SK-N-SH treated with all-trans-retinoic acid at 6 μM for 48 hours (cell line): ENCODE measurements at regions not wholly inside any gene's neighbourhood (a gene's known extent, or its start where the extent isn't known, plus 50 kb on each side); places are given as distances from the start of the nearest gene placed in this dataset.
"Not testable (repeated sequence)": the region's sequence is repeated elsewhere in the genome, so short reads cannot be mapped to it uniquely, and the experiment has no call there.

Experiments
- ATAC-seq: fragments of 200-7000 bp; cut with Tn5 transposase; 3 replicates; pipeline ENCODE4 v1.9.1; 2020; ENCODE audit warnings: mild to moderate bottlenecking, moderate library complexity
- ARNTL ChIP-seq: fragments of 450-650 bp; formaldehyde crosslinking; IDR thresholded peaks from 2 replicates; pipeline ENCODE4 v1.5.0; 2020; ENCODE audit warnings: low read depth, mild to moderate bottlenecking, moderate library complexity, borderline replicate concordance
- BACH2 ChIP-seq: fragments of 250-450 bp; sonication (Bioruptor Pico); IDR thresholded peaks from 2 replicates; pipeline ENCODE4 v1.9.0; 2021; ENCODE audit warnings: mild to moderate bottlenecking, borderline replicate concordance
- CREB5 ChIP-seq: fragments of 250-450 bp; sonication (Bioruptor Pico); IDR thresholded peaks from 2 replicates; pipeline ENCODE4 v1.5.1; 2020; ENCODE audit warnings: low read depth, mild to moderate bottlenecking, moderate library complexity
- ISL1 ChIP-seq: fragments of 250-450 bp; sonication (Bioruptor Pico); IDR thresholded peaks from 2 replicates; pipeline ENCODE4 v2.1.2; 2022; ENCODE audit warnings: mild to moderate bottlenecking, moderate library complexity
- POU6F1 ChIP-seq: fragments of 250-450 bp; sonication (Bioruptor Pico); IDR thresholded peaks from 2 replicates; pipeline ENCODE4 v1.8.0; 2021; ENCODE audit warnings: low read depth, mild to moderate bottlenecking, moderate library complexity, borderline replicate concordance
- PPARA ChIP-seq: fragments of 250-450 bp; sonication (Bioruptor Pico); IDR thresholded peaks from 2 replicates; pipeline ENCODE4 v1.5.0; 2020; ENCODE audit warnings: mild to moderate bottlenecking, borderline replicate concordance
- RARB ChIP-seq: fragments of 250-450 bp; sonication (Bioruptor Pico); IDR thresholded peaks from 2 replicates; pipeline ENCODE4 v1.8.0; 2021; ENCODE audit warnings: mild to moderate bottlenecking, moderate library complexity
- SNAI2 ChIP-seq: fragments of 250-450 bp; sonication (Bioruptor Pico); IDR thresholded peaks from 2 replicates; pipeline ENCODE4 v1.5.0; 2020; ENCODE audit warnings: mild to moderate bottlenecking, moderate library complexity
- TCF4 ChIP-seq: fragments of 250-450 bp; sonication (Bioruptor Pico); IDR thresholded peaks from 2 replicates; pipeline ENCODE4 v1.8.0; 2021; ENCODE audit warnings: mild to moderate bottlenecking, moderate library complexity, borderline replicate concordance
- ZC3H10 ChIP-seq: fragments of 250-450 bp; sonication (Bioruptor Pico); IDR thresholded peaks from 2 replicates; pipeline ENCODE4 v1.5.1; 2021; ENCODE audit warnings: mild to moderate bottlenecking, moderate library complexity
- ZFP3 ChIP-seq: fragments of 250-450 bp; sonication (Bioruptor Pico); IDR thresholded peaks from 2 replicates; pipeline ENCODE4 v1.5.0; 2020; ENCODE audit warnings: mild to moderate bottlenecking, moderate library complexity
- ZFP30 ChIP-seq: fragments of 450-650 bp; formaldehyde crosslinking; IDR thresholded peaks from 2 replicates; pipeline ENCODE4 v1.5.0; 2022; ENCODE audit warnings: mild to moderate bottlenecking, moderate library complexity
- ZNF565 ChIP-seq: fragments of 450-650 bp; formaldehyde crosslinking; conservative IDR thresholded peaks from 2 replicates; pipeline ENCODE4 v1.5.0; 2020; ENCODE audit warnings: low read depth, mild to moderate bottlenecking, moderate library complexity
- ZNF70 ChIP-seq: fragments of 450-650 bp; formaldehyde crosslinking; IDR thresholded peaks from 2 replicates; pipeline ENCODE4 v1.5.0; 2020; ENCODE audit warnings: mild to moderate bottlenecking, moderate library complexity
- ZNF8 ChIP-seq: fragments of 450-650 bp; formaldehyde crosslinking; IDR thresholded peaks from 2 replicates; pipeline ENCODE4 v1.5.0; 2020; ENCODE audit warnings: mild to moderate bottlenecking, moderate library complexity
- TF ChIP-seq, protein P1 (sequence below): fragments of 250-450 bp; sonication (Bioruptor Pico); IDR thresholded peaks from 2 replicates; pipeline ENCODE4 v1.5.0; 2020; ENCODE audit warnings: mild to moderate bottlenecking, moderate library complexity
- TF ChIP-seq, protein P2 (sequence below): fragments of 250-450 bp; sonication (Bioruptor Pico); IDR thresholded peaks from 2 replicates; pipeline ENCODE4 v1.5.1; 2021; ENCODE audit warnings: mild to moderate bottlenecking, moderate library complexity
- TF ChIP-seq, protein P3 (sequence below): fragments of 250-450 bp; sonication (Bioruptor Pico); IDR thresholded peaks from 2 replicates; pipeline ENCODE4 v1.8.0; 2020; ENCODE audit warnings: mild to moderate bottlenecking, moderate library complexity, borderline replicate concordance

DNA sequence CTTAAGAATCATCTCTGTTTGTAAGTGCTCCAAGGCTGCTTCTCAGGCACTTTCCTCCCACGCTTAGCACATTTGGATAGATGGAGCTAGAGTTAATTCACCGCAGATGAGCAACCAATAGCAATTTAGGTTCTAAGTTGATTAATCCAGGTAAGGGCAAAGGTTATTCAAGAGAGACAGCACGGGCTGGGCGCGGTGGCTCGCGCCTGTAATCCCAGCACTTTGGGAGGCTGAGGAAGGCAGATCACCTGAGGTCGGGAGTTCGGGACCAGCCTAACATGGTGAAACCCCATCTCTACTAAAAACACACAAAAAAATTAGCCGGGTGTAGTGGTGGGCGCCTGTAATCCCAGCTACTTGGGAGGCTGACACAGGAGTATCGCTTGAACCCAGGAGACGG lies 54.5 kb upstream of the UNC13C start:
- not testable (repeated sequence) for ATAC-seq

DNA sequence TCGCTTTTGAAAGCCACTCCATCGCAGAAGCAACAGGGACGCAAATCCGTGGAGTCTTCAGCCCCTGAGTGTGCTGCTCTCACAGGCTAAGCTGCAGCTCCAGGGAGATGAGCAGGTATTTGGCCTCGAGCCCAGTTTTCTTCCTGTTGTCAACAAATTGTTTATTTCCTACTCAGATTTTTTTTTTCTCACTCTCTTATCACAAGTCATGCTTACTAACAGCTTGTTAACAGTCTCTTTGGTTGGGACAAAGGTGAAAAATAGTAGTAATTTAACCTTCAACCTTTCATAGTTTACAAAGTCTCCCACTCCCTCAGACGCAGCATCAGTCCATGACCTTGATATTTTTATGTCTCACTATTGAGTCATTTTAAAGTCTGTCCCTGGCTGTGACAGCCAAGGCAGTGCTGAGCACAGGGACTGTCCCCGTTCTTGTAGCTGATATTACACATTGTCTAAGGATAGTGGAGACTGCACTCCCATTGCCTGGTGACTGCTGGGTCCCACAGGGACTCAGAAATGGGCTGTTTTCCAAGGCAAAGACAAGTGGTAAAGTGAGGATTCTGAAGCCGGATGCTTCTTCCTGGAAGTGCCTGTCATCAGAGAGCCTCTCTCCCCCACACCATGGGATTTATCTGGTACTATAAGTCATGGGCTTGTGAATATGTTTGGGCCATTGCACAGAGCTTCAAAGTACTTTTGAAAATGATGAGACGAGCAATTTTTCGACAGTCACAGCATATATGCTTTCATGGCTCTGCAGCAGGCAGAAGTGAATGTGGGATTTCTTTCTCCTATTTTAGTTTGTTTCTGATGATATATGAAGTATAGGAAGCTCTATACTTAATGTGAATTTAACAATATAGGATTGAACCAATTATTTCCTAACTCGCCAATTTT lies 59.8 kb upstream of the UNC13C start:
- no peak for ATAC-seq
- TF ChIP-seq BACH2 (no peak), RARB (CRISPR knock-in tag) (no peak), ZFP3 (CRISPR knock-in tag) (no peak), ZNF565 (CRISPR knock-in tag) (no peak), ZC3H10 (no peak), ISL1 (no peak), ARNTL (no peak), TCF4 (no peak), ZFP30 (CRISPR knock-in tag) (no peak), ZNF70 (no peak), CREB5 (no peak), ZNF8 (CRISPR knock-in tag) (no peak), POU6F1 (CRISPR knock-in tag) (no peak), PPARA (CRISPR knock-in tag) (no peak)
- TF ChIP-seq, protein P1, sequence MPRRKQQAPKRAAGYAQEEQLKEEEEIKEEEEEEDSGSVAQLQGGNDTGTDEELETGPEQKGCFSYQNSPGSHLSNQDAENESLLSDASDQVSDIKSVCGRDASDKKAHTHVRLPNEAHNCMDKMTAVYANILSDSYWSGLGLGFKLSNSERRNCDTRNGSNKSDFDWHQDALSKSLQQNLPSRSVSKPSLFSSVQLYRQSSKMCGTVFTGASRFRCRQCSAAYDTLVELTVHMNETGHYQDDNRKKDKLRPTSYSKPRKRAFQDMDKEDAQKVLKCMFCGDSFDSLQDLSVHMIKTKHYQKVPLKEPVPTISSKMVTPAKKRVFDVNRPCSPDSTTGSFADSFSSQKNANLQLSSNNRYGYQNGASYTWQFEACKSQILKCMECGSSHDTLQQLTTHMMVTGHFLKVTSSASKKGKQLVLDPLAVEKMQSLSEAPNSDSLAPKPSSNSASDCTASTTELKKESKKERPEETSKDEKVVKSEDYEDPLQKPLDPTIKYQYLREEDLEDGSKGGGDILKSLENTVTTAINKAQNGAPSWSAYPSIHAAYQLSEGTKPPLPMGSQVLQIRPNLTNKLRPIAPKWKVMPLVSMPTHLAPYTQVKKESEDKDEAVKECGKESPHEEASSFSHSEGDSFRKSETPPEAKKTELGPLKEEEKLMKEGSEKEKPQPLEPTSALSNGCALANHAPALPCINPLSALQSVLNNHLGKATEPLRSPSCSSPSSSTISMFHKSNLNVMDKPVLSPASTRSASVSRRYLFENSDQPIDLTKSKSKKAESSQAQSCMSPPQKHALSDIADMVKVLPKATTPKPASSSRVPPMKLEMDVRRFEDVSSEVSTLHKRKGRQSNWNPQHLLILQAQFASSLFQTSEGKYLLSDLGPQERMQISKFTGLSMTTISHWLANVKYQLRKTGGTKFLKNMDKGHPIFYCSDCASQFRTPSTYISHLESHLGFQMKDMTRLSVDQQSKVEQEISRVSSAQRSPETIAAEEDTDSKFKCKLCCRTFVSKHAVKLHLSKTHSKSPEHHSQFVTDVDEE (CRISPR knock-in tag) = no peak
- TF ChIP-seq, protein P2, sequence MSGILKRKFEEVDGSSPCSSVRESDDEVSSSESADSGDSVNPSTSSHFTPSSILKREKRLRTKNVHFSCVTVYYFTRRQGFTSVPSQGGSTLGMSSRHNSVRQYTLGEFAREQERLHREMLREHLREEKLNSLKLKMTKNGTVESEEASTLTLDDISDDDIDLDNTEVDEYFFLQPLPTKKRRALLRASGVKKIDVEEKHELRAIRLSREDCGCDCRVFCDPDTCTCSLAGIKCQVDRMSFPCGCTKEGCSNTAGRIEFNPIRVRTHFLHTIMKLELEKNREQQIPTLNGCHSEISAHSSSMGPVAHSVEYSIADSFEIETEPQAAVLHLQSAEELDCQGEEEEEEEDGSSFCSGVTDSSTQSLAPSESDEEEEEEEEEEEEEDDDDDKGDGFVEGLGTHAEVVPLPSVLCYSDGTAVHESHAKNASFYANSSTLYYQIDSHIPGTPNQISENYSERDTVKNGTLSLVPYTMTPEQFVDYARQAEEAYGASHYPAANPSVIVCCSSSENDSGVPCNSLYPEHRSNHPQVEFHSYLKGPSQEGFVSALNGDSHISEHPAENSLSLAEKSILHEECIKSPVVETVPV (CRISPR knock-in tag) = no peak

DNA sequence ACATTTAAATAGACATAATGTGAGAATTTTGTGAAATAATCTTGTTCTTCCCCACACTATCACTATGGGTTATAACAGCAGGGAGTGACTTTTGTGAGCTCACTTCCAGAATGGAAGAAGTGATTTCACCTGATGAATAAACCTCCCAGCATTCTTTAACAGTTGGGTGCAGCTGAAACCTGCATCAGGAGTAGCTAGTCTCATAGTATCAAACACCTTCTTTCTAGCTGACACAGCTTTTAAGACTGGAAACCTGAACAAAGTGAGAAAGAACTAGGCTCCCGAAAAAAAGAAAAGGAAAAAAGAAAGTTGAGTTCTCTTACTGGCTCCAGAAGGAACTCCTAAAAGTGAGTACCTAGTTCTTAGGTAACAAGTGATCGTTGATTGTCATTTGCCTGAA lies 61.1 kb upstream of the UNC13C start:
- ATAC-seq = no peak
- TF ChIP-seq, protein P2 (CRISPR knock-in tag) = no peak
- TF ChIP-seq, protein P3, sequence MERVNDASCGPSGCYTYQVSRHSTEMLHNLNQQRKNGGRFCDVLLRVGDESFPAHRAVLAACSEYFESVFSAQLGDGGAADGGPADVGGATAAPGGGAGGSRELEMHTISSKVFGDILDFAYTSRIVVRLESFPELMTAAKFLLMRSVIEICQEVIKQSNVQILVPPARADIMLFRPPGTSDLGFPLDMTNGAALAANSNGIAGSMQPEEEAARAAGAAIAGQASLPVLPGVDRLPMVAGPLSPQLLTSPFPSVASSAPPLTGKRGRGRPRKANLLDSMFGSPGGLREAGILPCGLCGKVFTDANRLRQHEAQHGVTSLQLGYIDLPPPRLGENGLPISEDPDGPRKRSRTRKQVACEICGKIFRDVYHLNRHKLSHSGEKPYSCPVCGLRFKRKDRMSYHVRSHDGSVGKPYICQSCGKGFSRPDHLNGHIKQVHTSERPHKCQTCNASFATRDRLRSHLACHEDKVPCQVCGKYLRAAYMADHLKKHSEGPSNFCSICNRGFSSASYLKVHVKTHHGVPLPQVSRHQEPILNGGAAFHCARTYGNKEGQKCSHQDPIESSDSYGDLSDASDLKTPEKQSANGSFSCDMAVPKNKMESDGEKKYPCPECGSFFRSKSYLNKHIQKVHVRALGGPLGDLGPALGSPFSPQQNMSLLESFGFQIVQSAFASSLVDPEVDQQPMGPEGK (CRISPR knock-in tag) = no peak
- TF ChIP-seq SNAI2 = no peak
- no peak for TF ChIP-seq ISL1
- no peak for TF ChIP-seq ZFP30 (CRISPR knock-in tag)
- TF ChIP-seq PPARA (CRISPR knock-in tag) = no peak
- no peak for TF ChIP-seq CREB5
- no peak for TF ChIP-seq RARB (CRISPR knock-in tag)
- no peak for TF ChIP-seq ZNF8 (CRISPR knock-in tag)
- TF ChIP-seq ZNF70 = no peak
- no peak for TF ChIP-seq ZC3H10
- no peak for TF ChIP-seq BACH2
